CD14-positive monocyte (primary cell): ENCODE measurements at regions not wholly inside any gene's neighbourhood (a gene's known extent, or its start where the extent isn't known, plus 50 kb on each side); places are given as distances from the start of the nearest gene placed in this dataset.

ENCODE experiments used
- DNase-seq, 3 donors: peaks; one replicate each; pipeline ENCODE4 v3.0.0-alpha.2; 2011 to 2022
- H2AFZ ChIP-seq: 2 replicates; pipeline ENCODE4 v1.6.0; 2012; ENCODE audit warnings: mild to moderate bottlenecking, low read depth, low read length, inconsistent platforms; ENCODE audit not compliant: insufficient read depth, poor library complexity, severe bottlenecking
- H3K27ac ChIP-seq, 2 donors: 1 replicate in 1 of 2; 2 replicates in 1 of 2; pipeline ENCODE4 v1.5.1; 2012 to 2013; ENCODE audit warnings: low read length in 2 of 2, control low read depth in 1 of 2, inconsistent platforms in 1 of 2, low read depth in 1 of 2, mild to moderate bottlenecking in 1 of 2
- H3K27me3 ChIP-seq, 2 donors: one replicate each; pipeline versions ENCODE4 v1.6.0 to v1.6.1; 2011 to 2013; ENCODE audit warnings: low read length in 2 of 2; ENCODE audit not compliant: control insufficient read depth in 2 of 2, insufficient read depth in 2 of 2
- H3K36me3 ChIP-seq, 2 donors: replicated peaks in 1 of 2; 1 replicate in 1 of 2; 2 replicates in 1 of 2; pipeline versions ENCODE4 v1.5.1 to v1.6.1; 2012 to 2013; ENCODE audit warnings: low read length in 2 of 2, control low read depth in 1 of 2, inconsistent platforms in 1 of 2, mild to moderate bottlenecking in 1 of 2; ENCODE audit not compliant: insufficient read depth in 2 of 2, control insufficient read depth in 1 of 2
- H3K4me1 ChIP-seq, 2 donors: 1 replicate in 1 of 2; 2 replicates in 1 of 2; pipeline versions ENCODE4 v1.5.1 to v1.6.1; 2012 to 2013; ENCODE audit warnings: low read length in 2 of 2, control low read depth in 1 of 2, inconsistent platforms in 1 of 2, mild to moderate bottlenecking in 1 of 2, moderate library complexity in 1 of 2; ENCODE audit not compliant: insufficient read depth in 2 of 2, control insufficient read depth in 1 of 2
- H3K4me2 ChIP-seq: replicated peaks from 2 replicates; pipeline ENCODE3; 2012; ENCODE audit warnings: low read length, moderate library complexity, mild to moderate bottlenecking; ENCODE audit not compliant: poor library complexity, severe bottlenecking; ENCODE audit errors: extremely low read depth
- H3K4me3 ChIP-seq, 3 experiments: fragments of 200-600 bp in 1 of 3; sonication (generic) in 1 of 3; replicated peaks in 1 of 3; 1 replicate in 2 of 3; 2 replicates in 1 of 3; pipeline ENCODE4 v1.5.1; 2011 to 2013; ENCODE audit warnings: low read length in 3 of 3, mild to moderate bottlenecking in 3 of 3, control low read depth in 2 of 3, low read depth in 2 of 3, inconsistent platforms in 1 of 3, moderate library complexity in 1 of 3
- H3K79me2 ChIP-seq: 2 replicates; pipeline ENCODE4 v1.6.0; 2012; ENCODE audit warnings: mild to moderate bottlenecking, control low read depth, inconsistent platforms, low read length, moderate library complexity; ENCODE audit not compliant: insufficient read depth
- H3K9ac ChIP-seq: 2 replicates; pipeline ENCODE4 v1.6.0; 2017; ENCODE audit warnings: low read length, mild to moderate bottlenecking; ENCODE audit not compliant: insufficient read depth, poor library complexity, severe bottlenecking
- H3K9me3 ChIP-seq, 2 donors: replicated peaks in 1 of 2; 1 replicate in 1 of 2; 2 replicates in 1 of 2; pipeline versions ENCODE4 v1.5.1 to v1.6.1; 2012 to 2013; ENCODE audit warnings: low read length in 2 of 2, control low read depth in 1 of 2; ENCODE audit not compliant: control insufficient read depth in 1 of 2, insufficient read depth in 1 of 2
- H4K20me1 ChIP-seq: 2 replicates; pipeline ENCODE4 v1.6.0; 2012; ENCODE audit warnings: mild to moderate bottlenecking, low read length, control low read depth, moderate library complexity; ENCODE audit not compliant: insufficient read depth
- H3K27ac Mint-ChIP-seq, 7 donors: one replicate each; pipeline ENCODE4 v1.8.0; 2020; ENCODE audit warnings: mild to moderate bottlenecking in 7 of 7, mixed read lengths in 7 of 7, moderate library complexity in 6 of 7, inconsistent platforms in 2 of 7
- H3K27me3 Mint-ChIP-seq, 3 donors: one replicate each; pipeline ENCODE4 v1.8.0; 2021 to 2022; ENCODE audit warnings: low read depth in 3 of 3, mild to moderate bottlenecking in 3 of 3, mixed read lengths in 3 of 3, moderate library complexity in 3 of 3, inconsistent platforms in 1 of 3
- H3K36me3 Mint-ChIP-seq, 2 donors: one replicate each; pipeline ENCODE4 v1.8.0; 2020; ENCODE audit warnings: mixed read lengths in 2 of 2, inconsistent platforms in 1 of 2, mild to moderate bottlenecking in 1 of 2
- H3K4me1 Mint-ChIP-seq: one replicate; pipeline ENCODE4 v1.8.0; 2020; ENCODE audit warnings: mild to moderate bottlenecking, mixed read lengths
- H3K4me3 Mint-ChIP-seq, 2 donors: one replicate each; pipeline ENCODE4 v1.8.0; 2020; ENCODE audit warnings: mild to moderate bottlenecking in 2 of 2, mixed read lengths in 2 of 2, moderate library complexity in 1 of 2
- H3K9me3 Mint-ChIP-seq, 7 donors: one replicate each; pipeline ENCODE4 v1.8.0; 2020 to 2022; ENCODE audit warnings: mixed read lengths in 7 of 7, mild to moderate bottlenecking in 6 of 7, moderate library complexity in 6 of 7, inconsistent platforms in 2 of 7
- WGBS: methylation state at CpG from one replicate; pipeline ENCODE4 v1.1.5; 2013; ENCODE audit warnings: missing lambda C conversion rate; ENCODE audit not compliant: insufficient coverage; 5-methylcytosine and 5-hydroxymethylcytosine counted together
- intact Hi-C, 2 donors: fragments of 100-400 bp; cut with micrococcal nuclease; formaldehyde crosslinking; loops; one replicate each; pipeline versions ENCODE4 v1.15.0 to v1.15.1; 2023
- TF ChIP-seq, protein P1 (sequence below): fragments of 200-600 bp; IDR thresholded peaks from one replicate; pipeline ENCODE4 v1.8.0; 2022; ENCODE audit warnings: antibody characterized with exemption, mild to moderate bottlenecking

GRCh38 chr11:44402466-44403075 is 92.6 kb upstream of the ALX4 start:
- Histone ChIP-seq H3K36me3 (no peaks in the 10 kb centered on the region), H3K4me3 (no peak overlapping the region), H2AFZ (no peak overlapping the region), H3K9me3 (peaks cover 0 to 3% of the 10 kb centered on the region in 2 donors), H3K4me2 (no peak overlapping the region), H3K27me3 (peaks cover 0 to 3% of the 10 kb centered on the region in 2 donors), H3K4me1 (no peaks in the 10 kb centered on the region), H3K27ac (no peak overlapping the region), H3K9ac (no peak overlapping the region), H4K20me1 (no peaks in the 10 kb centered on the region), H3K79me2 (no peaks in the 10 kb centered on the region)
- peak overlapping the region in 1 of 7 donors; percentile 30 for H3K27ac Mint-ChIP-seq
- WGBS: 91% methylated on average over 8 of the region's 12 CpGs
- no peaks in the 10 kb centered on the region for H3K9me3 Mint-ChIP-seq
- intact Hi-C loops: no loop called here
- no peak for DNase-seq
- H3K27me3 Mint-ChIP-seq: peaks cover 2 to 13% (median 10%) of the 10 kb centered on the region in 3 donors
- no peaks in the 10 kb centered on the region for H3K4me1 Mint-ChIP-seq
- TF ChIP-seq, protein P1, sequence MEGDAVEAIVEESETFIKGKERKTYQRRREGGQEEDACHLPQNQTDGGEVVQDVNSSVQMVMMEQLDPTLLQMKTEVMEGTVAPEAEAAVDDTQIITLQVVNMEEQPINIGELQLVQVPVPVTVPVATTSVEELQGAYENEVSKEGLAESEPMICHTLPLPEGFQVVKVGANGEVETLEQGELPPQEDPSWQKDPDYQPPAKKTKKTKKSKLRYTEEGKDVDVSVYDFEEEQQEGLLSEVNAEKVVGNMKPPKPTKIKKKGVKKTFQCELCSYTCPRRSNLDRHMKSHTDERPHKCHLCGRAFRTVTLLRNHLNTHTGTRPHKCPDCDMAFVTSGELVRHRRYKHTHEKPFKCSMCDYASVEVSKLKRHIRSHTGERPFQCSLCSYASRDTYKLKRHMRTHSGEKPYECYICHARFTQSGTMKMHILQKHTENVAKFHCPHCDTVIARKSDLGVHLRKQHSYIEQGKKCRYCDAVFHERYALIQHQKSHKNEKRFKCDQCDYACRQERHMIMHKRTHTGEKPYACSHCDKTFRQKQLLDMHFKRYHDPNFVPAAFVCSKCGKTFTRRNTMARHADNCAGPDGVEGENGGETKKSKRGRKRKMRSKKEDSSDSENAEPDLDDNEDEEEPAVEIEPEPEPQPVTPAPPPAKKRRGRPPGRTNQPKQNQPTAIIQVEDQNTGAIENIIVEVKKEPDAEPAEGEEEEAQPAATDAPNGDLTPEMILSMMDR: no peak
- no peak overlapping the region for H3K4me3 Mint-ChIP-seq
- no peaks in the 10 kb centered on the region for H3K36me3 Mint-ChIP-seq

GRCh38 chr11:44403176-44403575 is 93.2 kb upstream of the ALX4 start:
- no CpG with 5 or more reads among the region's 4 CpGs for WGBS
- Histone ChIP-seq H3K4me3 (no peak overlapping the region), H2AFZ (no peak overlapping the region), H3K36me3 (no peaks in the 10 kb centered on the region), H3K9me3 (peaks cover 0 to 3% of the 10 kb centered on the region in 2 donors), H3K4me2 (no peak overlapping the region), H3K79me2 (no peaks in the 10 kb centered on the region), H3K27ac (no peak overlapping the region), H3K4me1 (no peaks in the 10 kb centered on the region), H3K9ac (no peak overlapping the region), H3K27me3 (no peaks in the 10 kb centered on the region), H4K20me1 (no peaks in the 10 kb centered on the region)
- Mint-ChIP-seq H3K36me3 (no peaks in the 10 kb centered on the region), H3K27ac (no peak overlapping the region), H3K4me3 (no peak overlapping the region), H3K9me3 (no peaks in the 10 kb centered on the region), H3K27me3 (peaks cover 4 to 10% (median 10%) of the 10 kb centered on the region in 3 donors), H3K4me1 (no peaks in the 10 kb centered on the region)
- TF ChIP-seq, protein P1: no peak
- intact Hi-C loops: no loop called here
- no peak for DNase-seq
